GM20000 (cell line): ENCODE measurements at regions not wholly inside any gene's neighbourhood (a gene's known extent, or its start where the extent isn't known, plus 50 kb on each side); places are given as distances from the start of the nearest gene placed in this dataset.
"Not testable (repeated sequence)": the region's sequence is repeated elsewhere in the genome, so short reads cannot be mapped to it uniquely, and the experiment has no call there.

Experiments
- DNase-seq: peaks from one replicate; pipeline ENCODE4 v3.0.0; 2012; ENCODE audit warnings: low spot score
- CTCF ChIP-seq: IDR thresholded peaks from 2 replicates; pipeline ENCODE4 v1.5.1; 2012; ENCODE audit warnings: mild to moderate bottlenecking, control low read depth; ENCODE audit errors: extremely low read depth, missing control alignments

GRCh38 chr15:45867281-45867680, 232.5 kb downstream of the SQOR start:
- DNase-seq: no peak
- no peak for TF ChIP-seq CTCF

- no peak for TF ChIP-seq CTCF
- no peak for DNase-seq
These were observed 233.4 kb downstream of the SQOR start for GRCh38 chr15:45868109-45868691.

- no peak for TF ChIP-seq CTCF
- DNase-seq: no peak
These were observed 234.3 kb downstream of the SQOR start for GRCh38 chr15:45869034-45869668.

- DNase-seq: no peak
- no peak for TF ChIP-seq CTCF
These were observed 236.5 kb downstream of the SQOR start for GRCh38 chr15:45871121-45871855.

- no peak for TF ChIP-seq CTCF
- no peak for DNase-seq
These were observed 239.0 kb downstream of the SQOR start for GRCh38 chr15:45873781-45874180.

GRCh38 chr15:45874566-45874965, 239.7 kb downstream of the SQOR start:
- not testable (repeated sequence) for DNase-seq

- no peak for TF ChIP-seq CTCF
- no peak for DNase-seq
These were observed 249.5 kb downstream of the SQOR start for GRCh38 chr15:45884289-45884688.
